Common myeloid progenitor, CD34-positive (primary cell): ENCODE measurements at regions not wholly inside any gene's neighbourhood (a gene's known extent, or its start where the extent isn't known, plus 50 kb on each side); places are given as distances from the start of the nearest gene placed in this dataset.

Experiments
- CTCF ChIA-PET: fragments of 350-600 bp; sonication (Branson Sonifier 250); formaldehyde crosslinking; loops from one replicate; lab custom pipeline; 2021; ENCODE audit warnings: antibody characterized with exemption; lab: Charles Lee
- POLR2A ChIA-PET: fragments of 350-600 bp; sonication (Branson Sonifier 250); formaldehyde crosslinking; loops from one replicate; lab custom pipeline; 2021; ENCODE audit warnings: antibody characterized with exemption; lab: Charles Lee
- DNase-seq, 3 donors: peaks; one replicate each; pipeline versions ENCODE4 v3.0.0 to v3.0.0-alpha.2; 2013
- H3K27ac ChIP-seq, 2 experiments: 1 replicate in 1 of 2; 2 replicates in 1 of 2; pipeline ENCODE4 v1.7.0; 2013; ENCODE audit warnings: inconsistent platforms in 2 of 2, low read length in 2 of 2, mild to moderate bottlenecking in 2 of 2, low read depth in 1 of 2, moderate library complexity in 1 of 2; ENCODE audit not compliant: severe bottlenecking in 2 of 2, insufficient read depth in 1 of 2, poor library complexity in 1 of 2
- H3K27me3 ChIP-seq, 5 experiments: replicated peaks in 2 of 5; 1 replicate in 3 of 5; 2 replicates in 2 of 5; pipeline versions ENCODE4 v1.6.1 to v1.7.0; 2013; ENCODE audit warnings: low read length in 4 of 5, mild to moderate bottlenecking in 2 of 5, moderate library complexity in 2 of 5, inconsistent platforms in 1 of 5; ENCODE audit not compliant: insufficient read depth in 5 of 5, control insufficient read depth in 4 of 5
- H3K36me3 ChIP-seq, 4 experiments: 1 replicate in 2 of 4; 2 replicates in 2 of 4; pipeline versions ENCODE4 v1.6.1 to v1.7.0; 2013; ENCODE audit warnings: low read length in 3 of 4, control low read depth in 1 of 4, mild to moderate bottlenecking in 1 of 4; ENCODE audit not compliant: control insufficient read depth in 4 of 4, insufficient read depth in 4 of 4
- H3K4me1 ChIP-seq, 4 experiments: 1 replicate in 3 of 4; 2 replicates in 1 of 4; pipeline versions ENCODE4 v1.6.1 to v1.7.1; 2013; ENCODE audit warnings: low read length in 3 of 4, mild to moderate bottlenecking in 3 of 4, control low read depth in 1 of 4, inconsistent platforms in 1 of 4, moderate library complexity in 1 of 4; ENCODE audit not compliant: control insufficient read depth in 4 of 4, insufficient read depth in 4 of 4; ENCODE audit errors: control extremely low read depth in 1 of 4
- H3K4me3 ChIP-seq, 7 experiments: 1 replicate in 4 of 7; 2 replicates in 3 of 7; pipeline versions ENCODE4 v1.5.1 to v1.7.0; 2013; ENCODE audit warnings: mild to moderate bottlenecking in 7 of 7, low read length in 6 of 7, moderate library complexity in 6 of 7, inconsistent platforms in 2 of 7, low read depth in 2 of 7, control low read depth in 1 of 7; ENCODE audit not compliant: insufficient read depth in 4 of 7, control insufficient read depth in 1 of 7; ENCODE audit errors: extremely low read depth in 1 of 7
- H3K9me3 ChIP-seq, 5 experiments: 1 replicate in 4 of 5; 2 replicates in 1 of 5; pipeline versions ENCODE4 v1.6.1 to v1.7.1; 2013; ENCODE audit warnings: low read length in 4 of 5, mild to moderate bottlenecking in 2 of 5, inconsistent platforms in 1 of 5, low read depth in 1 of 5, moderate library complexity in 1 of 5; ENCODE audit not compliant: control insufficient read depth in 4 of 5, insufficient read depth in 2 of 5; ENCODE audit errors: control extremely low read depth in 1 of 5
- WGBS: methylation state at CpG from one replicate; pipeline ENCODE4 v1.1.5; 2013; ENCODE audit not compliant: insufficient coverage; 5-methylcytosine and 5-hydroxymethylcytosine counted together

- H3K4me1 ChIP-seq = no peaks in the 10 kb centered on the region
- CTCF ChIA-PET = no interaction called here
- no peaks in the 10 kb centered on the region for H3K36me3 ChIP-seq
- no peak for DNase-seq
- no peaks in the 10 kb centered on the region for H3K27me3 ChIP-seq
- POLR2A ChIA-PET = no interaction called here
- 88% methylated on average over 3 of the region's 4 CpGs for WGBS
- H3K9me3 ChIP-seq = peaks cover 0 to 12% (median 4%) of the 10 kb centered on the region in 5 experiments
- H3K27ac ChIP-seq = no peak overlapping the region
- H3K4me3 ChIP-seq = no peak overlapping the region
Observed at GRCh38 chr16:9384141-9384540, 292.7 kb downstream of the HAPSTR1 start.

- DNase-seq = no peak
- ChIA-PET POLR2A (no interaction called here), CTCF (no interaction called here)
- H3K9me3 ChIP-seq = peaks cover 0 to 12% (median 4%) of the 10 kb centered on the region in 5 experiments
- WGBS = no CpG with 5 or more reads among the region's 1 CpG
- no peak overlapping the region for H3K4me3 ChIP-seq
- H3K27ac ChIP-seq = no peak overlapping the region
- no peaks in the 10 kb centered on the region for H3K36me3 ChIP-seq
- H3K27me3 ChIP-seq = no peaks in the 10 kb centered on the region
- H3K4me1 ChIP-seq = no peaks in the 10 kb centered on the region
Observed at GRCh38 chr16:9389543-9390207, 298.2 kb downstream of the HAPSTR1 start.

DNA sequence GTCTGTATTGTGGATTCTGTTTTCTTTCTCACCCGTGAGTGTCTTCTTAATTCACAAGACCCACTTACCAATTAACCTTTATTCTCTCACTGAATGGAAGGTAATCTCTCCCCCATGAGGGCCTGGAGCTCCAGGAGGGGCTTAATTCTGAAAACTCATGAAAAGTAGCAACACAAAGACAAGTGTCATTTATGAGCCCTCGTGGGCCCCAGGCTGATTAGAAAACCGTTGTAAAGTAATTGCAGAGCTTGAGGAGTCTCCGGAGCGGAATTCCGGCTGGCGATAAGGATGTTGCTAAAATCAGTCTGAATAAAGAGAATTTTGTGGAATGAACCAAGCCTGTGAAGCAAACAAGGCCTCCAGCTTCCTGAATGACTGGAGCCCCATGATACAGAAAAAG is 301.5 kb downstream of the HAPSTR1 start:
- no peak for DNase-seq
- 86% methylated on average over 6 of the region's 7 CpGs for WGBS

GRCh38 chr16:9393591-9393990 is 302.1 kb downstream of the HAPSTR1 start:
- WGBS = 72% methylated on average over 6 of the region's 8 CpGs

More for the DNA sequence above, 301.5 kb downstream of the HAPSTR1 start:
- H3K27ac ChIP-seq = no peak overlapping the region
- no peaks in the 10 kb centered on the region for H3K36me3 ChIP-seq
- no peaks in the 10 kb centered on the region for H3K27me3 ChIP-seq
- ChIA-PET CTCF (no interaction called here), POLR2A (no interaction called here)
- H3K4me1 ChIP-seq = no peaks in the 10 kb centered on the region
- no peak overlapping the region for H3K4me3 ChIP-seq
- H3K9me3 ChIP-seq = peaks cover 0 to 7% (median 2%) of the 10 kb centered on the region in 5 experiments

GRCh38 chr16:9395958-9396359 is 304.5 kb downstream of the HAPSTR1 start:
- H3K27me3 ChIP-seq = no peaks in the 10 kb centered on the region
- peaks cover 0 to 2% (median 0%) of the 10 kb centered on the region in 5 experiments for H3K9me3 ChIP-seq
- no peak overlapping the region for H3K27ac ChIP-seq
- H3K4me1 ChIP-seq = no peaks in the 10 kb centered on the region
- POLR2A ChIA-PET = no interaction called here
- H3K36me3 ChIP-seq = no peaks in the 10 kb centered on the region
- CTCF ChIA-PET = no interaction called here
- whole genome bisulfite sequencing = 93% methylated on average over 2 of the region's 3 CpGs
- DNase-seq = no peak
- no peak overlapping the region for H3K4me3 ChIP-seq

More at GRCh38 chr16:9393591-9393990, 302.1 kb downstream of the HAPSTR1 start:
- Histone ChIP-seq H3K27me3 (no peaks in the 10 kb centered on the region), H3K4me1 (no peaks in the 10 kb centered on the region), H3K4me3 (no peak overlapping the region), H3K27ac (no peak overlapping the region), H3K9me3 (peaks cover 0 to 2% (median 0%) of the 10 kb centered on the region in 5 experiments), H3K36me3 (no peaks in the 10 kb centered on the region)
- ChIA-PET POLR2A (no interaction called here), CTCF (no interaction called here)
- no peak for DNase-seq

DNA sequence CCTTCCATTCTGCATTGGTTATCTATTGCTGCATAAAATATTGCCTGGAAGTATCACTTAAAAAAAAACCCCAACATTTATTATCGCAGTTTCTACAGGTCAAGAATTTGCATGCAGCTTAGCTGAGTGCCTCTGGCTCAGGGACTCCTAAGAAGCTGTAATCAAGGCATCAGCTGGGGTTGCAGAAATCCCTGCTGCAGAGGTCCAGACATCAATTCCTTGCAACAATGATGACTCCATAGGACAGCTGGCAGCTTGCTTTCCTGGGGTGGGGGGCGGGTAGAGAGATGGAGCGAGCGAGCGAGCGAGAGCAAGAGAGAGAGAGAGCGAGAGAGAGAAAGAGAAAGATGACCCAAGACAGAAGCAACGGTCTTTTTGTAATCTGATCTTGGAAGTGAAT is 308.1 kb downstream of the HAPSTR1 start:
- no peak overlapping the region for H3K27ac ChIP-seq
- ChIA-PET CTCF (no interaction called here), POLR2A (no interaction called here)
- no peak for DNase-seq
- H3K27me3 ChIP-seq = no peaks in the 10 kb centered on the region
- no peaks in the 10 kb centered on the region for H3K4me1 ChIP-seq
- H3K36me3 ChIP-seq = no peaks in the 10 kb centered on the region
- H3K9me3 ChIP-seq = peaks cover 0 to 2% (median 0%) of the 10 kb centered on the region in 5 experiments
- H3K4me3 ChIP-seq = no peak overlapping the region
- 94% methylated on average over 6 of the region's 8 CpGs for WGBS

GRCh38 chr16:9401173-9401572 is 309.7 kb downstream of the HAPSTR1 start:
- DNase-seq = no peak
- POLR2A ChIA-PET = no interaction called here
- CTCF ChIA-PET = no interaction called here
- no peaks in the 10 kb centered on the region for H3K27me3 ChIP-seq
- H3K27ac ChIP-seq = no peak overlapping the region
- no peaks in the 10 kb centered on the region for H3K9me3 ChIP-seq
- H3K4me3 ChIP-seq = no peak overlapping the region
- H3K36me3 ChIP-seq = no peaks in the 10 kb centered on the region
- no peaks in the 10 kb centered on the region for H3K4me1 ChIP-seq
